ENCODE measurements at regions not wholly inside any gene's neighbourhood (a gene's known extent, or its start where the extent isn't known, plus 50 kb on each side); places are given as distances from the start of the nearest gene placed in this dataset.
"Not testable (repeated sequence)": the region's sequence is repeated elsewhere in the genome, so short reads cannot be mapped to it uniquely, and the experiment has no call there.

DNA sequence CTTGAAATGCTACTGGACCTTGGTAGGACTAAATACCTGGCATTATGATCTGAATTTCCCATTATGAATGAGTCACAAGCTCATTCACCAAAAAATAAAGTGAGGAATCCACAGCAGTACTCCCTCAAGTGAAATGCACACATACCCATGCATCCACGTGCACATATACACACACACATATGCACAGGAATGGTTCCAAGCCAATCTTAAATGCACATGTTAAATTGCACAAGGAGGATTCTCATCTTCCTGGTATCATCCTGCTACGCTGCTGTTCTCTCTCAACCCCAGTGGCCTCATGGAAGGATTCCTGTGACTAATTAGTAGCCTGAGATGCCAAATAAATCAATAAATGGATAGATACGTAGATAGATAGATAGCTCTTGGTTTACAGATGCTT lies 132.1 kb upstream of the KLF12 start:
- DNase-seq = no peak

DNA sequence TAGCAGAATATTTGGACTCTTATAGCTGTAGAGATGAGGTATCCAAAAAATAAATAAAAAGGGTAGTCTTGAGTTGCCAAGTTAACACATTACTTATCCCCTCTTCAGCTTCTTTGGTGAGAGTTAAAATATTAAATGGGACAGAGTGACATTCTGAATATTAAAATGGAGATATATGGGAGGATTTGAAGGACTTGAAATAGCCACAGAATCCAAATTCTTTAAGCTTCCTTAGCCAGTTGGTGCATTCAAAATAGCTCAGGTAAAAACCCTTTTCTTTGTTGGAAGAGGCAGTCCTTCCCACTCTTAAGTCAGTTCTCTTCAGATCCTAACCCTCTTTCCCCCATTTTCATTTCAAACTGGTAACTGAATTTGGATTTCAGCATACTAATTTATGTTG lies 130.1 kb upstream of the KLF12 start:
- no peak for DNase-seq

DNA sequence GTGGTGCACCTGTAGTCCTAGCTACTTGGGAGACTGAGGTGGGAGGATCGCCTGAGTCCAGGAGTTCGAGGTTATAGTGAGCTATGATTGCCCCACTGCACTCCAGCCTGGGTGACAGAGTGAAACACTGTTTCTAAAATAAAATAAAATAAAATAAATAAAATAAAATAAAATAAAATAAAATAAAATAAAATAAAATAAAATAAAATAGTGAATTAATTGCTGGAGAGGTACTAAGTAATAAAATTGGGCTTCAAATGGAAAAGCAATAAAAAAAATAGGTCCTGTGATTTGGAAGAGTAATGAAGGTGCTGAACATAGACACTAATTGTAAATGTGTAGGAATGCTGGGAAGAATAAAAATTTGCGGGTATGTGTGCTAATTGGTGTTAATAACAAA lies 126.2 kb upstream of the KLF12 start:
- DNase-seq = not testable (repeated sequence)

GRCh38 chr13:74259641-74260040 lies 125.4 kb upstream of the KLF12 start:
- DNase-seq = no peak

DNA sequence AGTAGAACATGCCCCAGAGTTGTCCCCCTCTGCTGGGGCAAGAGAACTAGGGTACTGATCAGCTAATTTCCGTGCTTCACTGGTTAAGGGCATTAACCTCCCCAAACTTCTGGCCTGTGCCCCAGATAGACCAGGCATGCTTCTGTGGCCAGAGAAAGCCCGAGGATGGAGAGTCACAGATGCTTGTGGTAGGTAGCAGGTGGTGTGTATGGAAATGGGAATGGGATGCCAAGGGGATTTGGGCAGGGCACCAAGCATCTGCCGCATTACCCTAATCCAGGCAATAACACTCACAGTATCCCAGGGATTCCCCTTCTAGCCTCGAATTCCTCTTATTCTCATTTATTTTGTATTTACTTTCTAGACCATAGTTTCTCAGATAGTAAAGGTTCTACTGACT lies 124.8 kb upstream of the KLF12 start:
- DNase-seq = no peak

DNA sequence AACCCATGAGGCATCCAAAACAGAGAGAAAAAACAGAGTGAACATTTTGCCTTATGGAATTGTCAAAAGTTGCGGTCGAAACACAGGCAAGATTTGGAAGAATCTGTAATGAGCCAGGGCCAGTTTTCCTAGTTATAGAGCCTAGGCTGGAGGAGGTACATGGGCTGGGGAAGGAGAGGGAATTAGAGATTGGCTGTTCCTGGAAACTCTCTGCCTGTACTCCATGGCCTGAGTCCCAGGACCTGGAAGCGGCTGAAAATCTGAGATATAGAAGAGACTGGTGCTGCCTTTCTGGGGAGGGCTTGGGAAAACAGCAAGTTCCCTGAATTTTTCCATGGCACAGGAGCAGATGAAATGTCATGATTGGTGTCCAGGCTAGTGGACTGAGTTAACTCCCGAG lies 122.8 kb upstream of the KLF12 start:
- DNase-seq = no peak

- DNase-seq = peak; percentile 10
Measured at GRCh38 chr13:74253161-74253560, 119.0 kb upstream of the KLF12 start.

- no peak for DNase-seq
Measured at GRCh38 chr13:74251778-74252519, 117.7 kb upstream of the KLF12 start.

- DNase-seq = no peak
Measured at GRCh38 chr13:74250738-74251190, 116.6 kb upstream of the KLF12 start.

DNA sequence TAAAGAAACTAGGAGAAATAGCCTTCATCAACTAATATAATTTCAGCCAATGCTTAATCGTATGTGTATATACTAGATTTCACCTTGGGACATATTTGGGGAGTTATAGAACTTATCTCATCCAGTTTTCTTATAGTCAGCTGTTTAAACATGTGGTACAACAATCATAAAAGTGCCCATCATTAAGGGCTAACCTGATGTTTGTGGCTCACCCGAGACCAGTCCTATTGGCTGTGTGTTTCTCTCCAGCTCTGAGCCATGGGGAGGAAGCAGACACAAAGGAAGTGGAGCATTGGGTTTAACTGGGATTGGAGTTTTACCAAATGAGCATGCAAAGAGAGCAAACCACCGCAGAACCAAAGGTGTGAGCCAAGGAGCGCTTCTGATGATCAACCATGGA lies 114.3 kb upstream of the KLF12 start:
- DNase-seq = no peak

GRCh38 chr13:74246487-74246886 lies 112.3 kb upstream of the KLF12 start:
- DNase-seq = no peak

DNA sequence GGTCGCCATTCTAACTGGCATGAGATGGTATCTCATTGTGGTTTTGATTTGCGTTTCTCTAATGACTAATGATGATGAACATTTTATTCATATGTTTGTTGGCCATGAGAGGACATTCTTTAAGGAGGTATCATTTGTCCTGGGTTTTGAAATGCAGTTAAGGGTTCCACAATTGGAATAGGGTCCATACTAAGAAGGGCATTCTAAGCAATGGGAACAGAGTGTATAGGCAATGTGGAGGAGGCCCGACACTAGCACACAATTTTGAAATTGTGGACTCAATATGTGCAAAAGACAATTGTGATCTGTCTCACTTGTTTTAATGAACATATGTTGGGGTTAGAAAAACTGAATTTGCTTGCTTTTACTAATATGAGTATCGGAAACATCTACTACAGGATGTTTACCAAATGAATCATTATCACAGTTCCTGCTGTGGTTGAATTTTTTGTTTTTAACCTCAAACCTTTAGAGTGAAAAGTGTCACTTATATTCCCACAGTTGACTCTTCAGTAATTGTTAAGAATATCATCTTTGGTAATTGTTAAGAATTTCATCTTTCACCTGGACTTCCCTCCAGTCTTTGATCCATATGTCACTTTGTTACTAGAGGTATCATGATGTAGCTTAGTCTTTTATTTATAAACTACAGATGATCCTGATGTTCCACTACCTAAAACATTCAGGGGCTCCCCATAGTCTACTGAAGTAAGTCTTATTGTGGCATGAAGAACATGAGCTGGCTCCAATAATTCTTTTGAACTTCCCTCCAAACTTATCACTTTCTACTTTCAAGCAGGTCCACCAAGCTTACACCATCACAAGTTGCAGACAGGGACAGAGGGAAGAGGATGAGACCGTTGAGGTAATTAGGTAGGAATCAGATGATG lies 109.7 kb upstream of the KLF12 start:
- DNase-seq = no peak

GRCh38 chr13:74241343-74241742 lies 107.1 kb upstream of the KLF12 start:
- DNase-seq = not testable (repeated sequence)

DNA sequence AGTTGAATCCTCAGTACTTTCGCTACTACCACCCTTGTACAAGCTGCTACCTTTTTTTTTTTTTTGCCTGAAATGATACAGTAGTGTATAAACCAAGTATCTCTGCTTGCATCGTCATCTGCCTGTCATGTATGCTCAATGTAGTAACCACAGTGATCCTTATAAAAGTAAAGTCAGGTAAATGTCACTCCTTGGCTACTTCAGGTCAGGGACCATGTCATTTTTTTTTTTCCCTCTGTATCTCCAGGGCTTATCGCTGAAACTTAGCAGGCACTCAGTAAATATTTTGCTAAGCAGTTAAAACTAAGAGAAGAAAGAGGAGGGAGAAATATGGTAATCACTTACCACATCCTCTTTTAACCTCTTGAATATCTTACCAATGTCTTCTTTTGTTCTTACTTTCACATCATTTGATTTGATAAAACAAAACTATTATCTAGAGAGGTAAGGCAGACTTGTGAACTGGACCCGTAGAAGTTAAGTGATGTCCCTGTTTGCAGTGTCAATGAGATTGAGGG lies 96.8 kb upstream of the KLF12 start:
- DNase-seq = no peak

DNA sequence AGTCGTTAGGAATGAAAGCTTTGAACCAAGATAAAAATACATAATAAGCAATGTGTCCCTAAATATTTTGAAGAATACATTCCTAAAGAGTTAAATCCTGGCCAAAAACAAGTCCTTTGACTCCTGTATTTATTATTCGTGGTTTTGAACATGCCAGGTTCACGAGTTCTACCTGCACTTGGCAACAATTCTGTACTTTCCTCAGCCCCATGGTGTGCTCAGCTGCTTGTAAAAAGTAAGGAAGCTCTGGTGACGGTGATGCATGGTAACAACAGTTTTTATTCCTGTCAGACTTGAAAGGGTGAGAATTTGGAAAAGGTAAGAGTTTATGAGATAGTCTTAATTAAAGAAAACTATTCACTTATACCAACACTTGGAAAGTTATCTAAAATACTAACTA lies 95.0 kb upstream of the KLF12 start:
- no peak for DNase-seq

DNA sequence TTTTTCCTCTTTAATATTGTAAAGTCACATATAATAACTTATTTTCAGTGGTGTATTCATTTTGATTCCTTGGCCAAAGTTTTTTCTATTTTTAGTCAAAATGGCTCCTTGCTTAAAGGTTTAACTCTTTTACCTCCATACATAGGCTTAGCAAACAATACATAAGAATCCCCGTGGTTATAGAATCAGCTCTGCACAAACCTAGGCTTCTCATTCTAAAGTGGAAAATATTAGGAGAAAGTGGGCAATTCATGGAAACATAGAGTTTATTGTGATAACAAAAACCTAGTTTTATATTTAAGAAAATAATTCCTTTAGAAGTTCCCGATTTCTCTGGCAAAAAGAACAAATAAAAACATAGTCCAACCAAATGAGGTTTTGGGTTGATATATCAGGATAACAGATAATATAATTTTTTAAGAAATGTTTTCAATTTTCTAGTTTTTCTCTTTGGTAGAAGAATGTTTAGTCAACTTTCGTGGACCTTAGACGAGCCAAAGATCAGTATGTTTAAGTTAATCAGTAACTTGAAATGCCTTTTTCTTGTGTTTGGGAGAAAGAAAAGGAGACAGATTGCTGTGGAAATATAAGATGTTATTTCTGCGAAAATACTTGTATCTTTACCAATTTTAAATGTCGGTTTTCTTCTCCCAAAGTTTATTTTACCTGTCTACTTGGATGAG lies 93.4 kb upstream of the KLF12 start:
- DNase-seq = no peak

DNA sequence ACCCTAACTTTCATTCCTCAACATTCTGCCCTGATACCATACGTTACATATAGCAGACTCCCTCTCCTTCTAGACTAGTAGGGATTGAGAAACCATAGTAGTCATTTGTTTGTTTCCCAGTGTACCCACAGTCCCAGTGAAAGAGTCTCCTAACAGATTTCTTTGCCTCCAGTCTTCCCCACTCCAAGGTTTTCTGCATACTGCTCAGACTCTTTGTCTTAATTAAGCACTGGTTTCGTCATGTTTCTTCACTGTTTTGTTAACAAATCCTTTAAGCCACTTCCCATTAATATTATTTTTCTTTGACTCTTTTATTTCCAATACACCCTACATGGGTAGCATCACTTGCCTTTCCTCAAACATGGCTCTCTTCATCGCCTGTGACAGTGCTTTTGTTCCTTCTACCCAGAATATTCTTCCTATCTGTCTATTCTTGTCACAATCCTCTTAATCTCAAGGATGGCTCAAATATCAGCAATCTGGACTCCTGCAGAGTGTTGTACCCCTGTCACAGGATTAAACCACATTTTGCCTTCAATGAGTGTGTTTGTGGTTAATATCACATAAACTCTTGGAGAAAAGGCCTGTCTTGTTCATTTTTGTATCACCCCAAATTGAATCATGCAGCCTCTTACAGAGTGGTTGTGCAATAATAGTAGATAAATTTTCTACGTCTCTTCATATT lies 92.7 kb upstream of the KLF12 start:
- DNase-seq = no peak

- no peak for DNase-seq
Measured at GRCh38 chr13:74221752-74222151, 87.5 kb upstream of the KLF12 start.

GRCh38 chr13:74219566-74219965 lies 85.4 kb upstream of the KLF12 start:
- DNase-seq = no peak

DNA sequence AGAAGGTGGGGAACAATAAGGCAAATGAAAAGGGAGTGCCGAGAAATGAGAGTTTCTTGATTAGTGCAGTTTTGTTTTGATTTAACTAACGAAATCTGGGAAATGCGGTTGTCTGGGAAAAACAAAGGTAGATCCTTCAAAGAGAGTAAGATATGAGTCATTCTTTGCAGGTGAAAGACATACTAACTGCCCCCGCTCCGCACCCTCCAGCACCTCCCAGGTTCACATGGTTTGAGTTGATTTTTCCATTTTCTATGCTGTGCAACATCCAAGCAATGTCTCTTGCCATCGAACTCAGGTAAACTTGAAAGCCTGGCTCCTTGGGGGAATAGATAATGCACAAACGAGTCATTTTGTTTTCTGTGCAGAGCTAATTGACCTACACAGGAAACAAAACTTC lies 84.1 kb upstream of the KLF12 start:
- no peak for DNase-seq

- DNase-seq = no peak
Measured at GRCh38 chr13:74217811-74218210, 83.6 kb upstream of the KLF12 start.

DNA sequence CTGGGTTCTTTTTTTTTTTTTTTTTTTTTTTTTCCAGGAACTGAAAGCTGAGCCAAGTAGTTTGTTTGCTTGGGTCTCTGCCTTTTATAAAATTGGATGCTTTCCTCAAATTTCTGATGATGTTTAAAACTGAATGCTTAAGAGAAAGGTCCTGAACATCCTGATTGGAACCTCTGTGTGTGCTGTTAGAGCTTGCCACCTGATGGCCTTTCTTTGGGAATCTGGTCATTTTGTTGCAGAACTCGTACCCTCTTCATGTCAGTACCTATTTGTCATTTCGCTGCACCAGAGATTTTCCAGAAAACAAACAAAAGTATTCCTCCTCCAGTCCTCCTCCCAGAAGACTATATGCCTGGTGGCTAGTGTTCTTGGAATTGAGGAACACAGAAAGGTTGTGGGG lies 81.2 kb upstream of the KLF12 start:
- no peak for DNase-seq

DNA sequence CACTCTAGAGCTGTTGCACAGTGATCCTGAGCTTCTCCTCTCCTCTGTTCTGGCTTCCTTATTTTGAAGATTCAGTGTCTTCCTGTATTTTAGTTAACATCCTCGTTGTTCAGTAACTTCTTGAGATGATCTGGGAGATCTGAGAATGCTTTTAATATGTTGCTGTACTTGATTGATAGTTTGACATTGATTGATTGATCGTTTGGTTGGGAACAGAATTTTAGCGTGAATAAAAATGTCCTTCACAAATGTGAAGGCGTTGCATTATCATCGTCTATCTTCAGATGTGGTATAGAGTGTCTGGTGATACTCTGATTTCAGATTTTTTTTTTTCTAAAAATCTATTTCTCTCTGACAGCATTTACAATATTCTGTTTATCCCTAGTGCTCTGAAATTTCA lies 80.1 kb upstream of the KLF12 start:
- DNase-seq = no peak

Data from NCI-H187 treated with DMSO at 0.1 percent for 48 hours (cell line).